ENCODE measurements at regions not wholly inside any gene's neighbourhood (a gene's known extent, or its start where the extent isn't known, plus 50 kb on each side); places are given as distances from the start of the nearest gene placed in this dataset.
"Not testable (repeated sequence)": the region's sequence is repeated elsewhere in the genome, so short reads cannot be mapped to it uniquely, and the experiment has no call there.

- DNase-seq = no peak
Observed at GRCh38 chr6:71730284-71730683, 156.1 kb upstream of the RIMS1 start.

- no peak for DNase-seq
Observed at GRCh38 chr6:71733970-71734899, 152.1 kb upstream of the RIMS1 start.

GRCh38 chr6:71737953-71738352 is 148.4 kb upstream of the RIMS1 start:
- no peak for DNase-seq

GRCh38 chr6:71745525-71745924 is 140.8 kb upstream of the RIMS1 start:
- DNase-seq = no peak

GRCh38 chr6:71766146-71766760 is 120.1 kb upstream of the RIMS1 start:
- no peak for DNase-seq

GRCh38 chr6:71766796-71767195 is 119.6 kb upstream of the RIMS1 start:
- DNase-seq = no peak

- DNase-seq = no peak
Observed at GRCh38 chr6:71768356-71768755, 118.0 kb upstream of the RIMS1 start.

- no peak for DNase-seq
Observed at GRCh38 chr6:71808865-71809264, 77.5 kb upstream of the RIMS1 start.

GRCh38 chr6:71810880-71811279 is 75.5 kb upstream of the RIMS1 start:
- no peak for DNase-seq

- DNase-seq = no peak
Observed at GRCh38 chr6:71822625-71823024, 63.7 kb upstream of the RIMS1 start.

GRCh38 chr6:71832110-71832764 is 54.1 kb upstream of the RIMS1 start:
- DNase-seq = not testable (repeated sequence)

Data from activated CD8-positive, alpha-beta memory T cell treated with anti-CD3 and anti-CD28 coated beads, Interleukin-2, amount 50 U/mL, for 48 hours (primary cell).